ENCODE measurements at regions not wholly inside any gene's neighbourhood (a gene's known extent, or its start where the extent isn't known, plus 50 kb on each side); places are given as distances from the start of the nearest gene placed in this dataset.

DNA sequence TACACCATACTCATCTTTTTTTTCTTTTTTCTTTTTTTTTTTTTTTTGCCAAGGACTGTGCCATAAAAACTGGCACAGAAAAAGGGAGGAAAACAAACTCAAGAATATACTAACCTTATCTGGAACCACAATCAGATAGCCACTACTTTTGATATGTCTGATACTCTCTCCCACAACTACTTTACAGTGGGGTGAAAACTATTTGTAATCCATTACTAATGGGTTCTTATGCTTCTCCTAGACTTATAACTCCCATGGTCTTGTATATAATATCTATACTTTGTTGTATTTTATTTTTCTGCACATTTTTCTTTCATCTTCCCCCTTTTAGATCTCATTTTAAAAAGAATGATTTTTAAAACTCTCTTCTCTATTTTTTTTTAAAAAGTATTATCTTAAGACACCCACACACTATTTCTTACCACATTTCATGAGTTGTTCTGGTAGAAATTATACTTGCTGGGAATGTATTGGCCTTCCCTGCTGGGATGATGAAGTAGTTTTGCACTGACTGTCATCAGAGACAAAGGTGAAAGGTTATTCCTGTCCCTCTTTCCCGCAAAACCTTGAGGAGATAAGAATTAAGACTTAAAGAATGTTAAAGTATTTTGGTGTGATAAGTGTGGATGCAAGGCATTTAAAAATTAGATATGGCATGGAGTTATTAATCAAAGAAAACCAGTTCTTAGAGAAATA lies 146.7 kb upstream of the KLF12 start:
- Histone ChIP-seq H3K27me3 (ENCODE audit: low read length) (no peaks in the 10 kb centered on the region), H3K36me3 (ENCODE audit: low read length) (no peaks in the 10 kb centered on the region), H3K9me3 (ENCODE audit: insufficient read depth, low read length) (no peaks in the 10 kb centered on the region), H3K27ac (ENCODE audit: low read depth, low read length) (no peak overlapping the region), H3K9ac (ENCODE audit: low read length) (no peak overlapping the region), H4K20me1 (ENCODE audit: low read depth, low read length) (no peaks in the 10 kb centered on the region), H3F3A (ENCODE audit: insufficient read depth) (no peaks in the 10 kb centered on the region), H3K4me3 (ENCODE audit: insufficient read depth, low read length, poor library complexity, severe bottlenecking) (no peak overlapping the region), H3K79me2 (ENCODE audit: insufficient read depth, low read length) (no peaks in the 10 kb centered on the region), H3K4me2 (ENCODE audit: low read depth, low read length, poor library complexity, severe bottlenecking) (no peak overlapping the region), H3K9me2 (replicated peaks; ENCODE audit: insufficient read depth, low read length) (no peaks in the 10 kb centered on the region), H2AFZ (ENCODE audit: low read depth, low read length, severe bottlenecking) (no peak overlapping the region)
- no peak for TF ChIP-seq EZH2phosphoT487 (conservative IDR thresholded peaks at IDR 0.05; ENCODE audit: low read length)
- TF ChIP-seq, protein P1, sequence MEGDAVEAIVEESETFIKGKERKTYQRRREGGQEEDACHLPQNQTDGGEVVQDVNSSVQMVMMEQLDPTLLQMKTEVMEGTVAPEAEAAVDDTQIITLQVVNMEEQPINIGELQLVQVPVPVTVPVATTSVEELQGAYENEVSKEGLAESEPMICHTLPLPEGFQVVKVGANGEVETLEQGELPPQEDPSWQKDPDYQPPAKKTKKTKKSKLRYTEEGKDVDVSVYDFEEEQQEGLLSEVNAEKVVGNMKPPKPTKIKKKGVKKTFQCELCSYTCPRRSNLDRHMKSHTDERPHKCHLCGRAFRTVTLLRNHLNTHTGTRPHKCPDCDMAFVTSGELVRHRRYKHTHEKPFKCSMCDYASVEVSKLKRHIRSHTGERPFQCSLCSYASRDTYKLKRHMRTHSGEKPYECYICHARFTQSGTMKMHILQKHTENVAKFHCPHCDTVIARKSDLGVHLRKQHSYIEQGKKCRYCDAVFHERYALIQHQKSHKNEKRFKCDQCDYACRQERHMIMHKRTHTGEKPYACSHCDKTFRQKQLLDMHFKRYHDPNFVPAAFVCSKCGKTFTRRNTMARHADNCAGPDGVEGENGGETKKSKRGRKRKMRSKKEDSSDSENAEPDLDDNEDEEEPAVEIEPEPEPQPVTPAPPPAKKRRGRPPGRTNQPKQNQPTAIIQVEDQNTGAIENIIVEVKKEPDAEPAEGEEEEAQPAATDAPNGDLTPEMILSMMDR (IDR thresholded peaks at IDR 0.05; ENCODE audit: insufficient read depth, low read length, poor library complexity, severe bottlenecking): no peak

DNA sequence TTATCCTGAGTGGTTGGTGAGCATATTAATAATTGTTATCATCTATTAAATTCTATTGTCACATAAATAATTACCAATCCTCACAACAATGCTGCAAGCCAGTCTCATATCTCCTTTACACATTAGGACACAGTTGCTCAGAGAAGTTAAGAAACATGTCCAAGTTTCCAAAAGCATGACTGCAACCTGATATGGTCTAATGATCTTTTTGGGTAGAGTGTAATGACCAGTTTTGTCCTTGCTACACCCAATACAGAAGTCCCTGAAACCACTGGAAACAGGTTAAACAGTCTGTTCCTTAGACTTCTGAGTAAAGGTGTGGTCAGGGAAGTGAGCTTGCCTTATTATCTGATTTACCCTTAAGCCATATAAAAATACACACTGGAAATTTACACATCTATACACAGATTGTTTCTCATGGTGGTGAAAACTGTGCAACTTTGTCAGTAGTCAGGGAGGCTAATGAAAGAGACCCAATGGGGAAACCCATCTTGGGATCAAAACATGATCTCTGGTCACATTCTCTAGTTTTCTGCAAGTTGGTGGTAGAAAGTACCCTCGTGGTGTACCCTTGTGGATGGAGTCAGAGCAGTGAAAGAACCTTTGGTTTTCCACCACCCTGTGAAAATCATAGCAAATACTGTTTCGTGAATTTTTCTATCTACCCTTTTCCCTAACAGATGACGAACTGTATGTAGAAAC lies 146.0 kb upstream of the KLF12 start:
- Histone ChIP-seq H3K27me3 (ENCODE audit: low read length) (no peaks in the 10 kb centered on the region), H3K4me3 (ENCODE audit: insufficient read depth, low read length, poor library complexity, severe bottlenecking) (no peak overlapping the region), H3K9me2 (replicated peaks; ENCODE audit: insufficient read depth, low read length) (no peaks in the 10 kb centered on the region), H3K4me2 (ENCODE audit: low read depth, low read length, poor library complexity, severe bottlenecking) (no peak overlapping the region), H3K27ac (ENCODE audit: low read depth, low read length) (no peak overlapping the region), H3K36me3 (ENCODE audit: low read length) (no peaks in the 10 kb centered on the region), H3F3A (ENCODE audit: insufficient read depth) (no peaks in the 10 kb centered on the region), H3K9ac (ENCODE audit: low read length) (no peak overlapping the region), H2AFZ (ENCODE audit: low read depth, low read length, severe bottlenecking) (no peak overlapping the region), H3K9me3 (ENCODE audit: insufficient read depth, low read length) (no peaks in the 10 kb centered on the region), H4K20me1 (ENCODE audit: low read depth, low read length) (no peaks in the 10 kb centered on the region), H3K79me2 (ENCODE audit: insufficient read depth, low read length) (no peaks in the 10 kb centered on the region)
- TF ChIP-seq EZH2phosphoT487 (conservative IDR thresholded peaks at IDR 0.05; ENCODE audit: low read length): no peak
- TF ChIP-seq, protein P1 (IDR thresholded peaks at IDR 0.05; ENCODE audit: insufficient read depth, low read length, poor library complexity, severe bottlenecking): no peak

DNA sequence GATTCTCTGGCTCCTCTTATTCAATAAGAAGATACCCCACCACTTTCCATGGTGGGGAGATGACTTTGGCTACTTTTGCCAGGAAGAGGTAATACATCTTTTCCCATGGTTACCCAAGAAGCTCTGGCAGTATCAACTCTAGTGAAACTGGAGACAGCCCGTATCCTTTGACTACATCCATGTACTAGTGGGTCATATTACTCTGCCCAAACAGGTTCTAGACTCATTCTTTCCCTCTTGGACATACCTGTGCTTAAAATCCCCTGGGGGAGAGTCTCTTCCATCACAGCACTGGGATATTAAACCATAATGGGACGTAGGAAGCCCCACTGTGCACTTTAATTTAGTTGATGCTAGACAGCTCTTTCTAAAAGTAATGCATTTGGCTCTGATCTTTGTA lies 144.7 kb upstream of the KLF12 start:
- Histone ChIP-seq H3K4me2 (ENCODE audit: low read depth, low read length, poor library complexity, severe bottlenecking) (no peak overlapping the region), H3K36me3 (ENCODE audit: low read length) (no peaks in the 10 kb centered on the region), H3K27ac (ENCODE audit: low read depth, low read length) (no peak overlapping the region), H3F3A (ENCODE audit: insufficient read depth) (no peaks in the 10 kb centered on the region), H3K27me3 (ENCODE audit: low read length) (no peaks in the 10 kb centered on the region), H3K79me2 (ENCODE audit: insufficient read depth, low read length) (no peaks in the 10 kb centered on the region), H3K9ac (ENCODE audit: low read length) (no peak overlapping the region), H3K9me3 (ENCODE audit: insufficient read depth, low read length) (no peaks in the 10 kb centered on the region), H3K9me2 (replicated peaks; ENCODE audit: insufficient read depth, low read length) (no peaks in the 10 kb centered on the region; the same call in 1 of the 2 replicates), H4K20me1 (ENCODE audit: low read depth, low read length) (no peaks in the 10 kb centered on the region), H3K4me3 (ENCODE audit: insufficient read depth, low read length, poor library complexity, severe bottlenecking) (no peak overlapping the region), H2AFZ (ENCODE audit: low read depth, low read length, severe bottlenecking) (no peak overlapping the region)
- TF ChIP-seq, protein P1 (IDR thresholded peaks at IDR 0.05; ENCODE audit: insufficient read depth, low read length, poor library complexity, severe bottlenecking): no peak
- TF ChIP-seq EZH2phosphoT487 (conservative IDR thresholded peaks at IDR 0.05; ENCODE audit: low read length): no peak

Measured in SU-DHL-6 (cell line).